D721Med (cell line): ENCODE measurements at regions not wholly inside any gene's neighbourhood (a gene's known extent, or its start where the extent isn't known, plus 50 kb on each side); places are given as distances from the start of the nearest gene placed in this dataset.

Source experiments
- DNase-seq: peaks from one replicate; pipeline ENCODE4 v3.0.0; 2011; ENCODE audit warnings: low spot score; ENCODE audit not compliant: insufficient read length
- FAIRE-seq: peaks from 2 replicates; lab custom pipeline; 2011; peaks lifted over from hg19 to GRCh38; lab: Jason Lieb, UNC
- CTCF ChIP-seq: IDR thresholded peaks from 2 replicates; pipeline ENCODE4 v1.5.1; 2012; ENCODE audit warnings: mild to moderate bottlenecking, control low read depth; ENCODE audit not compliant: insufficient read depth; ENCODE audit errors: missing control alignments

- TF ChIP-seq CTCF = no peak
- DNase-seq = no peak
- no peak for FAIRE-seq
Measured at GRCh38 chr15:25188551-25189101, 233.8 kb downstream of the SNRPN start.

- DNase-seq = no peak
- no peak for FAIRE-seq
- TF ChIP-seq CTCF = no peak
Measured at GRCh38 chr15:25189551-25189950, 234.8 kb downstream of the SNRPN start.

GRCh38 chr15:25192651-25193050 is 237.9 kb downstream of the SNRPN start:
- TF ChIP-seq CTCF = no peak
- no peak for DNase-seq
- FAIRE-seq = no peak

GRCh38 chr15:25207369-25207768 is 231.5 kb downstream of the UBE3A start:
- no peak for DNase-seq
- TF ChIP-seq CTCF = no peak

GRCh38 chr15:25208735-25209134 is 230.1 kb downstream of the UBE3A start:
- no peak for TF ChIP-seq CTCF
- DNase-seq (no peak), FAIRE-seq (no peak)

More at GRCh38 chr15:25207369-25207768, 231.5 kb downstream of the UBE3A start:
- FAIRE-seq = no peak

GRCh38 chr15:25220834-25221233 is 218.0 kb downstream of the UBE3A start:
- FAIRE-seq = no peak
- no peak for TF ChIP-seq CTCF
- no peak for DNase-seq

- FAIRE-seq (no peak), DNase-seq (no peak)
- TF ChIP-seq CTCF = no peak
Measured at GRCh38 chr15:25224396-25224795, 214.4 kb downstream of the UBE3A start.
